HG03442 (cell line): ENCODE measurements at regions not wholly inside any gene's neighbourhood (a gene's known extent, or its start where the extent isn't known, plus 50 kb on each side); places are given as distances from the start of the nearest gene placed in this dataset.
"Not testable (repeated sequence)": the region's sequence is repeated elsewhere in the genome, so short reads cannot be mapped to it uniquely, and the experiment has no call there.

Experiments
- ATAC-seq: cut with Tn5 transposase; IDR thresholded peaks from one replicate; pipeline ENCODE4 v1.9.1; 2021; ENCODE audit warnings: mild to moderate bottlenecking, moderate library complexity; ENCODE audit not compliant: unreplicated experiment

GRCh38 chr18:11468617-11469016, 140.8 kb upstream of the SLC35G4 start:
- ATAC-seq, result no peak

GRCh38 chr18:11468120-11468519, 141.3 kb upstream of the SLC35G4 start:
- no peak for ATAC-seq

GRCh38 chr18:11467611-11468010, 141.8 kb upstream of the SLC35G4 start:
- ATAC-seq, result no peak

- ATAC-seq, result no peak
These were observed 145.3 kb upstream of the SLC35G4 start for GRCh38 chr18:11464129-11464528.

GRCh38 chr18:11458447-11458846, 150.9 kb upstream of the SLC35G4 start:
- ATAC-seq, result no peak

- not testable (repeated sequence) for ATAC-seq
These were observed 151.5 kb upstream of the SLC35G4 start for GRCh38 chr18:11457853-11458252.

GRCh38 chr18:11454040-11454439, 155.4 kb upstream of the SLC35G4 start:
- no peak for ATAC-seq

- not testable (repeated sequence) for ATAC-seq
These were observed 165.2 kb upstream of the SLC35G4 start for GRCh38 chr18:11444169-11444568.

- no peak for ATAC-seq
These were observed 172.3 kb upstream of the SLC35G4 start for GRCh38 chr18:11437046-11437445.

- ATAC-seq, result no peak
These were observed 177.0 kb upstream of the SLC35G4 start for GRCh38 chr18:11432360-11432811.

GRCh38 chr18:11429876-11430275, 179.5 kb upstream of the SLC35G4 start:
- no peak for ATAC-seq

- no peak for ATAC-seq
These were observed 184.2 kb upstream of the SLC35G4 start for GRCh38 chr18:11425211-11425610.

- ATAC-seq, result no peak
These were observed 190.1 kb upstream of the SLC35G4 start for GRCh38 chr18:11419338-11419737.

- ATAC-seq, result no peak
These were observed 196.6 kb upstream of the SLC35G4 start for GRCh38 chr18:11412811-11413210.

- no peak for ATAC-seq
These were observed 198.3 kb upstream of the SLC35G4 start for GRCh38 chr18:11411048-11411447.

- ATAC-seq, result no peak
These were observed 200.8 kb upstream of the SLC35G4 start for GRCh38 chr18:11408555-11409065.

GRCh38 chr18:11407940-11408339, 201.5 kb upstream of the SLC35G4 start:
- no peak for ATAC-seq

- ATAC-seq, result no peak
These were observed 203.6 kb upstream of the SLC35G4 start for GRCh38 chr18:11405804-11406203.

GRCh38 chr18:11400703-11401102, 208.7 kb upstream of the SLC35G4 start:
- ATAC-seq, result no peak

GRCh38 chr18:11398625-11399024, 210.8 kb upstream of the SLC35G4 start:
- ATAC-seq, result no peak

- ATAC-seq, result no peak
These were observed 216.2 kb upstream of the SLC35G4 start for GRCh38 chr18:11392980-11393885.

- no peak for ATAC-seq
These were observed 217.1 kb upstream of the SLC35G4 start for GRCh38 chr18:11392292-11392691.
